Endothelial cell of umbilical vein (primary cell): ENCODE measurements at regions not wholly inside any gene's neighbourhood (a gene's known extent, or its start where the extent isn't known, plus 50 kb on each side); places are given as distances from the start of the nearest gene placed in this dataset.
"Not testable (repeated sequence)": the region's sequence is repeated elsewhere in the genome, so short reads cannot be mapped to it uniquely, and the experiment has no call there.

Source experiments
- EZH2 ChIP-seq: IDR thresholded peaks from 2 replicates; pipeline ENCODE4 v1.6.1; 2012; ENCODE audit warnings: borderline replicate concordance, low read depth, mild to moderate bottlenecking, moderate library complexity, low read length, inconsistent platforms; ENCODE audit not compliant: severe bottlenecking
- GATA2 ChIP-seq: IDR thresholded peaks from 2 replicates; pipeline ENCODE4 v1.7.0; 2011; ENCODE audit warnings: low read depth, mild to moderate bottlenecking, moderate library complexity, mixed read lengths, low read length; ENCODE audit not compliant: insufficient read length, insufficient read depth
- JUN ChIP-seq: IDR thresholded peaks from 2 replicates; pipeline ENCODE4 v1.6.1; 2011; ENCODE audit warnings: borderline replicate concordance, low read depth; ENCODE audit not compliant: insufficient read length, insufficient read depth
- TF ChIP-seq, protein P1 (sequence below), 2 donors: IDR thresholded peaks; 1 replicate in 1 of 2; 2 replicates in 1 of 2; pipeline ENCODE4 v1.5.1; 2011; ENCODE audit warnings: low read length in 2 of 2, mild to moderate bottlenecking in 2 of 2, moderate library complexity in 2 of 2, control low read depth in 1 of 2, inconsistent platforms in 1 of 2, low read depth in 1 of 2; ENCODE audit not compliant: insufficient read depth in 1 of 2; ENCODE audit errors: extremely low read depth in 1 of 2
- TF ChIP-seq, protein P2 (sequence below): IDR thresholded peaks from 2 replicates; pipeline ENCODE4 v1.6.1; 2011; ENCODE audit not compliant: insufficient read depth, insufficient read length

GRCh38 chr2:2720806-2721205, 389.7 kb upstream of the MYT1L start:
- not testable (repeated sequence) for TF ChIP-seq EZH2, JUN, GATA2
- TF ChIP-seq, protein P1, sequence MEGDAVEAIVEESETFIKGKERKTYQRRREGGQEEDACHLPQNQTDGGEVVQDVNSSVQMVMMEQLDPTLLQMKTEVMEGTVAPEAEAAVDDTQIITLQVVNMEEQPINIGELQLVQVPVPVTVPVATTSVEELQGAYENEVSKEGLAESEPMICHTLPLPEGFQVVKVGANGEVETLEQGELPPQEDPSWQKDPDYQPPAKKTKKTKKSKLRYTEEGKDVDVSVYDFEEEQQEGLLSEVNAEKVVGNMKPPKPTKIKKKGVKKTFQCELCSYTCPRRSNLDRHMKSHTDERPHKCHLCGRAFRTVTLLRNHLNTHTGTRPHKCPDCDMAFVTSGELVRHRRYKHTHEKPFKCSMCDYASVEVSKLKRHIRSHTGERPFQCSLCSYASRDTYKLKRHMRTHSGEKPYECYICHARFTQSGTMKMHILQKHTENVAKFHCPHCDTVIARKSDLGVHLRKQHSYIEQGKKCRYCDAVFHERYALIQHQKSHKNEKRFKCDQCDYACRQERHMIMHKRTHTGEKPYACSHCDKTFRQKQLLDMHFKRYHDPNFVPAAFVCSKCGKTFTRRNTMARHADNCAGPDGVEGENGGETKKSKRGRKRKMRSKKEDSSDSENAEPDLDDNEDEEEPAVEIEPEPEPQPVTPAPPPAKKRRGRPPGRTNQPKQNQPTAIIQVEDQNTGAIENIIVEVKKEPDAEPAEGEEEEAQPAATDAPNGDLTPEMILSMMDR (IDR thresholded peaks at IDR 0.05; ENCODE audit: extremely low read depth in 1 of 2, insufficient read depth in 1 of 2, low read depth in 1 of 2, low read length in 2 of 2), result not testable (repeated sequence)
- TF ChIP-seq, protein P2, sequence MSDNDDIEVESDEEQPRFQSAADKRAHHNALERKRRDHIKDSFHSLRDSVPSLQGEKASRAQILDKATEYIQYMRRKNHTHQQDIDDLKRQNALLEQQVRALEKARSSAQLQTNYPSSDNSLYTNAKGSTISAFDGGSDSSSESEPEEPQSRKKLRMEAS, result not testable (repeated sequence)
